ENCODE measurements at regions not wholly inside any gene's neighbourhood (a gene's known extent, or its start where the extent isn't known, plus 50 kb on each side); places are given as distances from the start of the nearest gene placed in this dataset.

- no peak for TF ChIP-seq CTCF (conservative IDR thresholded peaks at IDR 0.05; ENCODE audit: low read depth, low read length)
- no peak for TF ChIP-seq SMC3 (IDR thresholded peaks at IDR 0.05; ENCODE audit: low read depth, low read length)
- no peak for TF ChIP-seq POLR2A (IDR thresholded peaks at IDR 0.05; ENCODE audit: low read depth, low read length)
- no peak for TF ChIP-seq NFE2L2 (IDR thresholded peaks at IDR 0.05; ENCODE audit: low read depth, low read length)
- TF ChIP-seq CHD1 (IDR thresholded peaks at IDR 0.05; ENCODE audit: low read depth, low read length) = no peak
- no peak for TF ChIP-seq RFX5 (IDR thresholded peaks at IDR 0.05; ENCODE audit: low read depth, low read length)
- TF ChIP-seq ELK1 (IDR thresholded peaks at IDR 0.05; ENCODE audit: borderline replicate concordance, low read depth, low read length) = no peak
- TF ChIP-seq USF2 (IDR thresholded peaks at IDR 0.05; ENCODE audit: low read depth, low read length) = no peak
- TF ChIP-seq MXI1 (IDR thresholded peaks at IDR 0.05; ENCODE audit: borderline replicate concordance, low read depth, low read length) = no peak
- no peak for TF ChIP-seq BHLHE40 (IDR thresholded peaks at IDR 0.05; ENCODE audit: low read depth, low read length)
- no peak for TF ChIP-seq MAFK (IDR thresholded peaks at IDR 0.05; ENCODE audit: low read depth, low read length)
- no peak for TF ChIP-seq CEBPB (IDR thresholded peaks at IDR 0.05; ENCODE audit: low read depth, low read length)
- TF ChIP-seq RCOR1 (IDR thresholded peaks at IDR 0.05; ENCODE audit: insufficient replicate concordance, low read length) = no peak
- no peak for TF ChIP-seq MAZ (IDR thresholded peaks at IDR 0.05; ENCODE audit: borderline replicate concordance, low read depth, low read length)
Observed at GRCh38 chr22:48147831-48148230, 1385.4 kb downstream of the TBC1D22A start.

Measured in IMR-90 (cell line).